ENCODE measurements at regions not wholly inside any gene's neighbourhood (a gene's known extent, or its start where the extent isn't known, plus 50 kb on each side); places are given as distances from the start of the nearest gene placed in this dataset.

- H3K9me3 ChIP-seq (ENCODE audit: control insufficient read depth in 1 of 2, insufficient read depth in 1 of 2, low read depth in 1 of 2, low read length in 2 of 2): no peaks in the 10 kb centered on the region
- peaks cover 18 to 38% of the 10 kb centered on the region in 2 experiments for H3K4me1 ChIP-seq (ENCODE audit: control insufficient read depth in 1 of 2, insufficient read depth in 2 of 2, low read length in 2 of 2)
- ChIA-PET CTCF (no interaction called here), RAD21 (ENCODE audit: low non-redundant PET in 1 of 2, low total read pairs in 2 of 2, uncharacterized antibody in 2 of 2, unreplicated experiment in 2 of 2) (no interaction called here), POLR2A (no interaction called here)
- H3K36me3 ChIP-seq (ENCODE audit: control insufficient read depth in 1 of 2, insufficient read depth in 2 of 2, low read length in 2 of 2): no peaks in the 10 kb centered on the region
- no peak for TF ChIP-seq ZNF274 (IDR thresholded peaks at IDR 0.05; ENCODE audit: low read depth, low read length)
- no peak for TF ChIP-seq POLR2A (IDR thresholded peaks at IDR 0.05; ENCODE audit: borderline replicate concordance, extremely low read depth, insufficient read depth, insufficient read length)
- no peak for TF ChIP-seq ELF1 (IDR thresholded peaks at IDR 0.05; ENCODE audit: borderline replicate concordance, low read depth)
- TF ChIP-seq SRF (IDR thresholded peaks at IDR 0.05; ENCODE audit: low read depth): no peak
- no peak for TF ChIP-seq POLR2AphosphoS5 (IDR thresholded peaks at IDR 0.05; ENCODE audit: low read depth, low read length)
- TF ChIP-seq, protein P1, sequence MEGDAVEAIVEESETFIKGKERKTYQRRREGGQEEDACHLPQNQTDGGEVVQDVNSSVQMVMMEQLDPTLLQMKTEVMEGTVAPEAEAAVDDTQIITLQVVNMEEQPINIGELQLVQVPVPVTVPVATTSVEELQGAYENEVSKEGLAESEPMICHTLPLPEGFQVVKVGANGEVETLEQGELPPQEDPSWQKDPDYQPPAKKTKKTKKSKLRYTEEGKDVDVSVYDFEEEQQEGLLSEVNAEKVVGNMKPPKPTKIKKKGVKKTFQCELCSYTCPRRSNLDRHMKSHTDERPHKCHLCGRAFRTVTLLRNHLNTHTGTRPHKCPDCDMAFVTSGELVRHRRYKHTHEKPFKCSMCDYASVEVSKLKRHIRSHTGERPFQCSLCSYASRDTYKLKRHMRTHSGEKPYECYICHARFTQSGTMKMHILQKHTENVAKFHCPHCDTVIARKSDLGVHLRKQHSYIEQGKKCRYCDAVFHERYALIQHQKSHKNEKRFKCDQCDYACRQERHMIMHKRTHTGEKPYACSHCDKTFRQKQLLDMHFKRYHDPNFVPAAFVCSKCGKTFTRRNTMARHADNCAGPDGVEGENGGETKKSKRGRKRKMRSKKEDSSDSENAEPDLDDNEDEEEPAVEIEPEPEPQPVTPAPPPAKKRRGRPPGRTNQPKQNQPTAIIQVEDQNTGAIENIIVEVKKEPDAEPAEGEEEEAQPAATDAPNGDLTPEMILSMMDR (IDR thresholded peaks at IDR 0.05 in 2 of 3, conservative IDR thresholded peaks at IDR 0.05 in 1 of 3; ENCODE audit: borderline replicate concordance in 1 of 3, insufficient read depth in 1 of 3, low read depth in 2 of 3, low read length in 2 of 3): no peak
- no peak for TF ChIP-seq EZH2phosphoT487 (IDR thresholded peaks at IDR 0.05; ENCODE audit: borderline replicate concordance)
- no peak for TF ChIP-seq TCF7L2 (IDR thresholded peaks at IDR 0.05; ENCODE audit: borderline replicate concordance, extremely low read depth, insufficient read depth, insufficient read length)
- TF ChIP-seq RAD21 (IDR thresholded peaks at IDR 0.05; ENCODE audit: low read depth): no peak
- TF ChIP-seq MAX (IDR thresholded peaks at IDR 0.05): no peak
- TF ChIP-seq ZBTB33 (IDR thresholded peaks at IDR 0.05; ENCODE audit: extremely low read depth, insufficient replicate concordance, low read length): no peak
- TF ChIP-seq EGR1 (IDR thresholded peaks at IDR 0.05; ENCODE audit: low read depth): no peak
- TF ChIP-seq CEBPB (IDR thresholded peaks at IDR 0.05; ENCODE audit: low read depth): no peak
- TF ChIP-seq CBX3 (IDR thresholded peaks at IDR 0.05; ENCODE audit: low read depth): no peak
- no peak for TF ChIP-seq EZH2 (IDR thresholded peaks at IDR 0.05)
- no peak for TF ChIP-seq SIN3A (IDR thresholded peaks at IDR 0.05; ENCODE audit: low read depth)
- TF ChIP-seq, protein P2, sequence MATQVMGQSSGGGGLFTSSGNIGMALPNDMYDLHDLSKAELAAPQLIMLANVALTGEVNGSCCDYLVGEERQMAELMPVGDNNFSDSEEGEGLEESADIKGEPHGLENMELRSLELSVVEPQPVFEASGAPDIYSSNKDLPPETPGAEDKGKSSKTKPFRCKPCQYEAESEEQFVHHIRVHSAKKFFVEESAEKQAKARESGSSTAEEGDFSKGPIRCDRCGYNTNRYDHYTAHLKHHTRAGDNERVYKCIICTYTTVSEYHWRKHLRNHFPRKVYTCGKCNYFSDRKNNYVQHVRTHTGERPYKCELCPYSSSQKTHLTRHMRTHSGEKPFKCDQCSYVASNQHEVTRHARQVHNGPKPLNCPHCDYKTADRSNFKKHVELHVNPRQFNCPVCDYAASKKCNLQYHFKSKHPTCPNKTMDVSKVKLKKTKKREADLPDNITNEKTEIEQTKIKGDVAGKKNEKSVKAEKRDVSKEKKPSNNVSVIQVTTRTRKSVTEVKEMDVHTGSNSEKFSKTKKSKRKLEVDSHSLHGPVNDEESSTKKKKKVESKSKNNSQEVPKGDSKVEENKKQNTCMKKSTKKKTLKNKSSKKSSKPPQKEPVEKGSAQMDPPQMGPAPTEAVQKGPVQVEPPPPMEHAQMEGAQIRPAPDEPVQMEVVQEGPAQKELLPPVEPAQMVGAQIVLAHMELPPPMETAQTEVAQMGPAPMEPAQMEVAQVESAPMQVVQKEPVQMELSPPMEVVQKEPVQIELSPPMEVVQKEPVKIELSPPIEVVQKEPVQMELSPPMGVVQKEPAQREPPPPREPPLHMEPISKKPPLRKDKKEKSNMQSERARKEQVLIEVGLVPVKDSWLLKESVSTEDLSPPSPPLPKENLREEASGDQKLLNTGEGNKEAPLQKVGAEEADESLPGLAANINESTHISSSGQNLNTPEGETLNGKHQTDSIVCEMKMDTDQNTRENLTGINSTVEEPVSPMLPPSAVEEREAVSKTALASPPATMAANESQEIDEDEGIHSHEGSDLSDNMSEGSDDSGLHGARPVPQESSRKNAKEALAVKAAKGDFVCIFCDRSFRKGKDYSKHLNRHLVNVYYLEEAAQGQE (IDR thresholded peaks at IDR 0.05; ENCODE audit: low read depth): no peak
- TF ChIP-seq ATF3 (IDR thresholded peaks at IDR 0.05): no peak
- no peaks in the 10 kb centered on the region for H3K27me3 ChIP-seq (ENCODE audit: insufficient read depth, low read length)
- no peak overlapping the region for H3K9ac ChIP-seq (ENCODE audit: low read length)
- DNase-seq (ENCODE audit: low read depth, low spot score) (no peak), ATAC-seq (no peak)
- intact Hi-C loops (cut with micrococcal nuclease): no loop called here
- no peak overlapping the region for H3K4me2 ChIP-seq (ENCODE audit: low read length)
- H3K27ac ChIP-seq (ENCODE audit: low read depth, low read length): no peak overlapping the region
- no peaks in the 10 kb centered on the region for H4K20me1 ChIP-seq (ENCODE audit: insufficient read depth)
- H3K9me2 ChIP-seq (ENCODE audit: insufficient read depth): no peaks in the 10 kb centered on the region
- no TSS peak for BruUV-seq (replicated peaks)
- H3K4me3 ChIP-seq (replicated peaks in 1 of 2; ENCODE audit: low read depth in 1 of 2, low read length in 2 of 2): no peak overlapping the region
- no peak overlapping the region for H2AFZ ChIP-seq (ENCODE audit: low read depth, low read length, poor library complexity, severe bottlenecking)
- no peaks in the 10 kb centered on the region for H3K79me2 ChIP-seq (ENCODE audit: insufficient read depth, low read length)
Observed at GRCh38 chr13:44718467-44718866, 142.3 kb upstream of the TSC22D1 start.

All from HCT116 (cell line).